Neural progenitor cell (in vitro differentiated cells): ENCODE measurements at regions not wholly inside any gene's neighbourhood (a gene's known extent, or its start where the extent isn't known, plus 50 kb on each side); places are given as distances from the start of the nearest gene placed in this dataset.

Experiments used
- DNase-seq: peaks from one replicate; pipeline ENCODE4 v3.0.0-alpha.2; 2016; ENCODE audit warnings: low spot score
- H2AFZ ChIP-seq: fragments of 200-600 bp; sonication (generic); replicated peaks from 2 replicates; pipeline ENCODE4 v1.6.1; 2016; ENCODE audit warnings: antibody characterized with exemption
- H3F3A ChIP-seq: fragments of 200-600 bp; sonication (generic); 2 replicates; pipeline ENCODE4 v1.6.1; 2016; ENCODE audit warnings: antibody characterized with exemption, low read depth
- H3K27ac ChIP-seq: fragments of 200-600 bp; sonication (generic); 2 replicates; pipeline ENCODE4 v1.5.1; 2016; ENCODE audit warnings: mild to moderate bottlenecking
- H3K27me3 ChIP-seq: fragments of 200-600 bp; sonication (generic); 2 replicates; pipeline ENCODE4 v1.6.1; 2016; ENCODE audit warnings: mild to moderate bottlenecking, moderate library complexity
- H3K36me3 ChIP-seq: fragments of 200-600 bp; sonication (generic); 2 replicates; pipeline ENCODE4 v1.5.1; 2016
- H3K4me1 ChIP-seq: fragments of 200-600 bp; sonication (generic); 2 replicates; pipeline ENCODE4 v1.6.1; 2016; ENCODE audit warnings: mixed run types
- H3K4me2 ChIP-seq: fragments of 200-600 bp; sonication (generic); 2 replicates; pipeline ENCODE4 v1.6.1; 2016
- H3K4me3 ChIP-seq: fragments of 200-600 bp; sonication (generic); 2 replicates; pipeline ENCODE4 v1.5.1; 2016
- H3K79me2 ChIP-seq: fragments of 200-600 bp; sonication (generic); 2 replicates; pipeline ENCODE4 v1.6.1; 2016; ENCODE audit warnings: low read depth
- H3K9ac ChIP-seq: fragments of 200-600 bp; sonication (generic); 2 replicates; pipeline ENCODE4 v1.6.1; 2016
- H3K9me3 ChIP-seq: fragments of 200-600 bp; sonication (generic); 2 replicates; pipeline ENCODE4 v1.5.1; 2016; ENCODE audit warnings: low read depth
- H4K20me1 ChIP-seq: fragments of 200-600 bp; sonication (generic); 2 replicates; pipeline ENCODE4 v1.6.1; 2016; ENCODE audit warnings: low read depth
- H3K27ac Mint-ChIP-seq: 3 replicates; pipeline ENCODE4 v1.8.0; 2021; ENCODE audit warnings: mixed read lengths
- H3K27me3 Mint-ChIP-seq: 2 replicates; pipeline ENCODE4 v1.8.0; 2022; ENCODE audit warnings: low read depth, mild to moderate bottlenecking, inconsistent platforms, moderate library complexity, mixed read lengths; ENCODE audit not compliant: insufficient read depth
- H3K36me3 Mint-ChIP-seq: 3 replicates; pipeline ENCODE4 v1.8.0; 2021; ENCODE audit warnings: mixed read lengths
- H3K4me1 Mint-ChIP-seq: 3 replicates; pipeline ENCODE4 v1.8.0; 2021; ENCODE audit warnings: mixed read lengths
- H3K4me3 Mint-ChIP-seq: 3 replicates; pipeline ENCODE4 v1.8.0; 2021; ENCODE audit warnings: mild to moderate bottlenecking, moderate library complexity, mixed read lengths
- H3K9me3 Mint-ChIP-seq: 3 replicates; pipeline ENCODE4 v1.8.0; 2020; ENCODE audit warnings: mixed read lengths
- EZH2 ChIP-seq: fragments of 200-600 bp; sonication (generic); IDR thresholded peaks from 2 replicates; pipeline ENCODE4 v1.6.1; 2017; ENCODE audit warnings: antibody characterized with exemption, mild to moderate bottlenecking, moderate library complexity
- EZH2phosphoT487 ChIP-seq: fragments of 200-600 bp; sonication (generic); IDR thresholded peaks from 2 replicates; pipeline ENCODE4 v1.6.1; 2017; ENCODE audit warnings: antibody characterized with exemption
- TF ChIP-seq, protein P1 (sequence below): fragments of 200-600 bp; sonication (generic); IDR thresholded peaks from 2 replicates; pipeline ENCODE4 v1.5.1; 2017; ENCODE audit warnings: antibody characterized with exemption, mild to moderate bottlenecking

DNA sequence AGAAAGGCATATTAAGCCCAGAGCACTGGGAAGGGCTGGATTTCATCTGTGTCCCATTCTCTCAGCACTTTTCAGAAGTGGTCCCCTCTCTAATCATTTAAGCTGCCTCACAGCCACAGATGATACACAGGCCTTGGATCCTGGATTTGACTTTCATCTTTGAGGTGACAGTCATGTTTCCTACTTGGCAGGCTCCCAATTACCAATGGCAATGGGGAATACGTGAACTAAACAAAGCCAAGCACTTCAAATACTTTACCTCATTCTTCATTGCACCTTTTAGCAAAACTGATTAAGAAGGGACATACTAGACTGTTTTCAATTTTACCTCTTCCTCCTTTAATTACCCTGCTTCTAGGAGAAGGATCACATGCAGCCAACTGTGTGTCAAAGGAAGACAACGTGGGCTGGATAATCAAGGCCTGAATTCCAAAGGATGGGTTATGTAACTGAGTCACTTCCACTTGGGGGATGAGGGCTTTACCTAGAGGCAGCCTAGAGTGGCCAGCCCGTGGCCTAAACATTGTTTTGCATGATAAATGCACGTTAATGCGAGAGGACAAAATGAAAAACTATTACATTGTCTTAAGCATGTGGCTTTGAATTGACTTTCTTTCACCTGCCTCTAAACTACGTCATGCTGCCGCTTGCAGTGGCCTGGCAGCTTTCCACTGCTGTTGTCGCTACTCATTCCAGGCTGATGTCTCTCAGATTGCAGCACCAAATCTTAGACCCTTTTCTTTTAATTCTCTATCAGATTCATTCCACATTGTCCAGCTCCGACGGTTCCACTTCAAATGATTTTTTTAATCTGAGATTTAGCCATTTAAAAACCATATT is 95.0 kb downstream of the KCTD12 start:
- Mint-ChIP-seq H3K36me3 (no peaks in the 10 kb centered on the region), H3K9me3 (no peaks in the 10 kb centered on the region), H3K27ac (no peak overlapping the region), H3K27me3 (no peaks in the 10 kb centered on the region), H3K4me3 (no peak overlapping the region), H3K4me1 (peaks cover 15% of the 10 kb centered on the region)
- no peak for DNase-seq
- no peaks in the 10 kb centered on the region for H4K20me1 ChIP-seq
- H3K36me3 ChIP-seq, result no peaks in the 10 kb centered on the region
- no peaks in the 10 kb centered on the region for H3K79me2 ChIP-seq
- TF ChIP-seq EZH2 (no peak), EZH2phosphoT487 (no peak)
- TF ChIP-seq, protein P1, sequence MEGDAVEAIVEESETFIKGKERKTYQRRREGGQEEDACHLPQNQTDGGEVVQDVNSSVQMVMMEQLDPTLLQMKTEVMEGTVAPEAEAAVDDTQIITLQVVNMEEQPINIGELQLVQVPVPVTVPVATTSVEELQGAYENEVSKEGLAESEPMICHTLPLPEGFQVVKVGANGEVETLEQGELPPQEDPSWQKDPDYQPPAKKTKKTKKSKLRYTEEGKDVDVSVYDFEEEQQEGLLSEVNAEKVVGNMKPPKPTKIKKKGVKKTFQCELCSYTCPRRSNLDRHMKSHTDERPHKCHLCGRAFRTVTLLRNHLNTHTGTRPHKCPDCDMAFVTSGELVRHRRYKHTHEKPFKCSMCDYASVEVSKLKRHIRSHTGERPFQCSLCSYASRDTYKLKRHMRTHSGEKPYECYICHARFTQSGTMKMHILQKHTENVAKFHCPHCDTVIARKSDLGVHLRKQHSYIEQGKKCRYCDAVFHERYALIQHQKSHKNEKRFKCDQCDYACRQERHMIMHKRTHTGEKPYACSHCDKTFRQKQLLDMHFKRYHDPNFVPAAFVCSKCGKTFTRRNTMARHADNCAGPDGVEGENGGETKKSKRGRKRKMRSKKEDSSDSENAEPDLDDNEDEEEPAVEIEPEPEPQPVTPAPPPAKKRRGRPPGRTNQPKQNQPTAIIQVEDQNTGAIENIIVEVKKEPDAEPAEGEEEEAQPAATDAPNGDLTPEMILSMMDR, result no peak
- H3K27ac ChIP-seq, result no peak overlapping the region
- no peak overlapping the region for H3K9ac ChIP-seq
- no peaks in the 10 kb centered on the region for H3K9me3 ChIP-seq
- H3K27me3 ChIP-seq, result no peaks in the 10 kb centered on the region
- H2AFZ ChIP-seq, result peak overlapping the region; percentile 2
- no peaks in the 10 kb centered on the region for H3F3A ChIP-seq
- no peak overlapping the region for H3K4me2 ChIP-seq
- H3K4me3 ChIP-seq, result no peak overlapping the region
- peaks cover 8% of the 10 kb centered on the region for H3K4me1 ChIP-seq

DNA sequence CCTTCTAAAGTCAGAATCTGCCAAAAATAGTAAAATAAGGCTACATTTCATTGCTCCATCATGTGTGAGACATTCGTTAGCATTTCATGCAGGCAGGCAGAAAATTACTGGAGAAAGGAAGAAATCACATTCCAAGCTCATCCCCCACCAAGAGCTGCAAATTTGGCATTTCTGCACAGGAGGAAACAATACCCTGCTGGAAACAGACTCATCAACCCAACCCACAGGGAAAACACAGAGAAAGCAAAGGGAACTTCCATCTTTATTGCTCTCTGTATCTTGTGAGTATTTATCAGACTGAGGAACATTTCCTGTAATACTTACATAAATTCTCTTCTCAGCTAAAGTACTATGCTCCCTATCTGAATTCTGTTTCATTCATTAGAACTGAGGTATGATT is 95.7 kb downstream of the KCTD12 start:
- no peaks in the 10 kb centered on the region for H4K20me1 ChIP-seq
- Mint-ChIP-seq H3K27me3 (no peaks in the 10 kb centered on the region), H3K4me3 (no peak overlapping the region), H3K36me3 (no peaks in the 10 kb centered on the region), H3K9me3 (no peaks in the 10 kb centered on the region), H3K4me1 (peaks cover 15% of the 10 kb centered on the region), H3K27ac (no peak overlapping the region)
- no peaks in the 10 kb centered on the region for H3K9me3 ChIP-seq
- no peak overlapping the region for H2AFZ ChIP-seq
- H3K27ac ChIP-seq, result no peak overlapping the region
- H3K36me3 ChIP-seq, result no peaks in the 10 kb centered on the region
- no peaks in the 10 kb centered on the region for H3F3A ChIP-seq
- TF ChIP-seq EZH2phosphoT487 (no peak), EZH2 (no peak)
- TF ChIP-seq, protein P1, result no peak
- no peak for DNase-seq
- no peaks in the 10 kb centered on the region for H3K27me3 ChIP-seq
- no peak overlapping the region for H3K9ac ChIP-seq
- H3K4me2 ChIP-seq, result no peak overlapping the region
- no peaks in the 10 kb centered on the region for H3K79me2 ChIP-seq
- no peak overlapping the region for H3K4me3 ChIP-seq
- peaks cover 8% of the 10 kb centered on the region for H3K4me1 ChIP-seq

DNA sequence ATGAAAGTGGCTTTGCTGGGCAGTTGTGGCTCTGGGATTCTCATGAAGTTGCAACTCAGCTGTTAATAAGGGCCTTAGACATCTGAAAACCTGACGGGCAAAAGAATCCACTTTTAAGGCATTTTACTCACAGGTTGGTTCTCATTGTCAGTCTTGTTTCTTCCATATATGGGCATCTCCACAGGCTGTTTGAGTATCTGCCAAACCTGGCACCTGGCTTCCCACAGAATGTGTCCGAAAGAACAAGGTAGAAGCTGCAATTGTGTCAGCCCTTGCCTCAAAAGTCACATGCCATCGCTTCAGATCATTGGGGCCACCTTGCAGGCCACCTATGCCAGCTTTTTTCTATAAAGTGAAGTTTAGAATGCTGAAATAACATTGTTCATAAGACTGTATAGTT is 102.4 kb downstream of the KCTD12 start:
- H3K9me3 ChIP-seq, result no peaks in the 10 kb centered on the region
- H3K27ac ChIP-seq, result no peak overlapping the region
- TF ChIP-seq, protein P1, result no peak
- no peak for TF ChIP-seq EZH2phosphoT487
- TF ChIP-seq EZH2, result no peak
- no peaks in the 10 kb centered on the region for H3K36me3 ChIP-seq
- H3K79me2 ChIP-seq, result no peaks in the 10 kb centered on the region
- Mint-ChIP-seq H3K36me3 (no peaks in the 10 kb centered on the region), H3K4me1 (no peaks in the 10 kb centered on the region), H3K27me3 (no peaks in the 10 kb centered on the region), H3K4me3 (no peak overlapping the region), H3K9me3 (no peaks in the 10 kb centered on the region), H3K27ac (no peak overlapping the region)
- peak; percentile 4 for DNase-seq
- no peak overlapping the region for H3K4me2 ChIP-seq
- H4K20me1 ChIP-seq, result no peaks in the 10 kb centered on the region
- no peaks in the 10 kb centered on the region for H3F3A ChIP-seq
- no peaks in the 10 kb centered on the region for H3K4me1 ChIP-seq
- H2AFZ ChIP-seq, result no peak overlapping the region
- no peak overlapping the region for H3K9ac ChIP-seq
- no peaks in the 10 kb centered on the region for H3K27me3 ChIP-seq
- no peak overlapping the region for H3K4me3 ChIP-seq
